ENCODE measurements at regions not wholly inside any gene's neighbourhood (a gene's known extent, or its start where the extent isn't known, plus 50 kb on each side); places are given as distances from the start of the nearest gene placed in this dataset.

DNA sequence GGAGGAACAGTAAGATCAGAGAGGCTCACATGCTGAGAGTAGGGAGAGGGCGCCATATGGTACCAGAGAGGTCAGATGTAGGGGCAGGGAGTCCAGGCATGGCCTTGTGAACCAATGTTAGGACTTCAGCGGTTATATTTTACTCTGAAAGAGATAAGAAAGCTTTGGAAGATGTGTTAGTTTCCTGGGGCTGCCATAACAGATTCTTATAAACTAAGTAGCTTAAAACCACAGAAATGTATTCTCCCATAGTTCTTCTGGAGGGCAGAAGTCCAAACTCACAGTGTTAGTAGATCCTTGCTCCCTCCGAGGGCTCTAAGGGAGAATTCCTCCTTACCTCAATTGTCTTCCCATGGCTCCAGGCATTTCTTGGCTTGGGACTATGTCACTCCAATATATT is 502.5 kb upstream of the ADGRL2 start:
- H3K4me3 ChIP-seq, result no peak overlapping the region
- H3K9me3 ChIP-seq, result no peaks in the 10 kb centered on the region
- intact Hi-C loops (cut with DNase I), result no loop called here
- no peak overlapping the region for H3K27ac ChIP-seq
- H3K36me3 ChIP-seq, result no peaks in the 10 kb centered on the region
- DNase-seq (no peak), ATAC-seq (no peak)
- H3K4me1 ChIP-seq, result no peaks in the 10 kb centered on the region
- TF ChIP-seq, protein P1, sequence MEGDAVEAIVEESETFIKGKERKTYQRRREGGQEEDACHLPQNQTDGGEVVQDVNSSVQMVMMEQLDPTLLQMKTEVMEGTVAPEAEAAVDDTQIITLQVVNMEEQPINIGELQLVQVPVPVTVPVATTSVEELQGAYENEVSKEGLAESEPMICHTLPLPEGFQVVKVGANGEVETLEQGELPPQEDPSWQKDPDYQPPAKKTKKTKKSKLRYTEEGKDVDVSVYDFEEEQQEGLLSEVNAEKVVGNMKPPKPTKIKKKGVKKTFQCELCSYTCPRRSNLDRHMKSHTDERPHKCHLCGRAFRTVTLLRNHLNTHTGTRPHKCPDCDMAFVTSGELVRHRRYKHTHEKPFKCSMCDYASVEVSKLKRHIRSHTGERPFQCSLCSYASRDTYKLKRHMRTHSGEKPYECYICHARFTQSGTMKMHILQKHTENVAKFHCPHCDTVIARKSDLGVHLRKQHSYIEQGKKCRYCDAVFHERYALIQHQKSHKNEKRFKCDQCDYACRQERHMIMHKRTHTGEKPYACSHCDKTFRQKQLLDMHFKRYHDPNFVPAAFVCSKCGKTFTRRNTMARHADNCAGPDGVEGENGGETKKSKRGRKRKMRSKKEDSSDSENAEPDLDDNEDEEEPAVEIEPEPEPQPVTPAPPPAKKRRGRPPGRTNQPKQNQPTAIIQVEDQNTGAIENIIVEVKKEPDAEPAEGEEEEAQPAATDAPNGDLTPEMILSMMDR (IDR thresholded peaks at IDR 0.05), result no peak
- no peaks in the 10 kb centered on the region for H3K27me3 ChIP-seq

DNA sequence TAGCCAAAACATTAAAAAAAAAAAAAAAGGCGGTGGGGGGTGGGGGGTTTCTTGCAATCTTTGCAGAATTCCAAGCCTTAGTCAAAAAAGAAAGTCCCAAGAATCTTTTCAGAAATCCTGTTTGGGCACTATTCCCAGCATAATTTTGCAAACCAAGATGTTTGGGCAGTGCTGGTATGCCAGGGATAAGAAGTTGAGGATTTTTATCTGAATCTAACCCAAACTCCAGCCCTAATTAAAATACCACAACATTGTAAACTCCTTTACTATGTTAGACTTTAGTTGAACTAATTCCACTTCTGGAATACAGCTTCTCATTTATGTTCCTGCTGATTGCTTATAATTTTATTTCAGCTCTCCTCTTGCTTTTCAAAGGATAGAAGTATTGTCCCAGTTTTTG is 504.1 kb upstream of the ADGRL2 start:
- no peaks in the 10 kb centered on the region for H3K4me1 ChIP-seq
- TF ChIP-seq, protein P1 (IDR thresholded peaks at IDR 0.05), result no peak
- ATAC-seq (no peak), DNase-seq (no peak)
- no peak overlapping the region for H3K27ac ChIP-seq
- H3K27me3 ChIP-seq, result no peaks in the 10 kb centered on the region
- no peaks in the 10 kb centered on the region for H3K9me3 ChIP-seq
- intact Hi-C loops (cut with DNase I), result no loop called here
- no peaks in the 10 kb centered on the region for H3K36me3 ChIP-seq
- H3K4me3 ChIP-seq, result no peak overlapping the region

DNA sequence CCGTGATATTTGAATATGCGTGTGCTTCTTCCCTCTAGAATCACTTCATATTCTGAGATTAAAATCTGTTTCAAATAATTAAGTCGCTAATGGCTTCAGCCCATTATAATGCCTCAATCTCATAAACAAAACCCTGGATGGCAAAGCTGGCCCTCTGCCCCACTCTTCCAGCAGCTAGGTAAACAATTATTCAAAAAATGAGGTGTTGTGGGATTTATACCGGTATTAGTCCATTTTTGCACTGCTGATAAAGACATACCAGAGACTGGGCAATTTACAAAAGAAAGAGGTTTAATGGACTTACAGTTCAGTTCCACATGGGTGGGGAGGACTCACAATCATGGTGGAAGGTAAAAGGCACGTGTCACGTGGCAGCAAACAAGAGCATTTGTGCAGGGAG is 510.4 kb upstream of the ADGRL2 start:
- DNase-seq (no peak), ATAC-seq (no peak)
- Histone ChIP-seq H3K27ac (no peak overlapping the region), H3K4me1 (no peaks in the 10 kb centered on the region), H3K9me3 (no peaks in the 10 kb centered on the region), H3K36me3 (no peaks in the 10 kb centered on the region), H3K4me3 (no peak overlapping the region), H3K27me3 (no peaks in the 10 kb centered on the region)
- TF ChIP-seq, protein P1 (IDR thresholded peaks at IDR 0.05), result no peak
- intact Hi-C loops (cut with DNase I), result no loop called here

DNA sequence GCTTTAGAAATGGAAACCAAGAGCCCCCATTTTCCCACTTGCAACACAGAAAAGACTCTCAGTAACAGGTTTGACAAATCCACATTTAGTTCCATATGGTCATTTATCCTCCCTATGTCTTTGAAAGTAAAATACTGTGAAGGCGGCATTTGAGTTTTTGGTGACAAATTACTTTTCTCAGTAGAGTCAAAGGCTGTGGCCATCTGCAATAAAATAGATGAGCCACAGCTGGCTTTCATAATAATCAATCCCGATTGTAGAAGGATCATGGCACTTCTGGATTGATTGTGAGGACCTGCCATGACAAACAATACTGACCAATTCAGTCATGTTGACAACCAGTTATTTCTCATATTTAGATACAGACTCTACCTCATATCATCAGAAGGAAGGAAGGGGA is 512.0 kb upstream of the ADGRL2 start:
- no peak for DNase-seq
- TF ChIP-seq, protein P1 (IDR thresholded peaks at IDR 0.05), result no peak
- H3K36me3 ChIP-seq, result no peaks in the 10 kb centered on the region

DNA sequence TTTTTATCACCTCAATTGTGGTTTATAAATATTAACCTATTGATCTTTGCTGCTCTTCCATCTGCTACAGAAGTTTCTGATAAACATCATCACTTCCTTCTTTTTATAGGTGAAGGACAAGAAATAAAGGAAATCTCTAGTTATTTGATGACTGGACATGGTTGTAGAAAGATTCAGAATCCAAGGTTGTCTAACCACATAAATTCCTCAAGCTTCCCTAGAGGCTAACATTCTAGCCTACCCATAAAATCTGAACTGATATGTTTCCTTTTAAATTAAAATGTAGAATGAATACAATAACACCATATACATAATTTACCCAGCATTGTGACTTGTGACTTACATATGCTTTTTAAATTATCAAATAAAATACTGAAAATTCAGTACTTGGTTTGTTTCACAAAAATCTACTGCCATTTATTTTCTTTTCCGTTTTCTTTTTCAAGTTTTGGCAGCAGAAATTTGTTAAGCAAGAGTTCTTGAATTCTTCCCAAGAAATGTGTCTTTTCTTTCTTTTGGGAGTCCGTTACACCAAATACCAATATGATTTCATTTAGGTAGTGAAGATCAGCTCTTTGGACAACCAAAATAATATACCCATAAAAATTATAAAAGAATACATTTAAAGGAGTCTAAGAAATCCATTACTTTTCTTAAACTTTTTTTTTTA is 513.2 kb upstream of the ADGRL2 start:
- H3K36me3 ChIP-seq, result no peaks in the 10 kb centered on the region
- H3K4me1 ChIP-seq, result no peaks in the 10 kb centered on the region
- H3K4me3 ChIP-seq, result no peak overlapping the region
- no peaks in the 10 kb centered on the region for H3K27me3 ChIP-seq
- TF ChIP-seq, protein P1 (IDR thresholded peaks at IDR 0.05), result no peak
- ATAC-seq, result no peak
- no peak overlapping the region for H3K27ac ChIP-seq
- H3K9me3 ChIP-seq, result no peaks in the 10 kb centered on the region
- DNase-seq, result no peak
- intact Hi-C loops (cut with DNase I), result no loop called here

More for the DNA sequence above, 512.0 kb upstream of the ADGRL2 start:
- H3K9me3 ChIP-seq, result no peaks in the 10 kb centered on the region
- H3K4me3 ChIP-seq, result no peak overlapping the region
- intact Hi-C loops (cut with DNase I), result no loop called here
- no peak overlapping the region for H3K27ac ChIP-seq
- no peaks in the 10 kb centered on the region for H3K4me1 ChIP-seq
- ATAC-seq, result no peak
- no peaks in the 10 kb centered on the region for H3K27me3 ChIP-seq

DNA sequence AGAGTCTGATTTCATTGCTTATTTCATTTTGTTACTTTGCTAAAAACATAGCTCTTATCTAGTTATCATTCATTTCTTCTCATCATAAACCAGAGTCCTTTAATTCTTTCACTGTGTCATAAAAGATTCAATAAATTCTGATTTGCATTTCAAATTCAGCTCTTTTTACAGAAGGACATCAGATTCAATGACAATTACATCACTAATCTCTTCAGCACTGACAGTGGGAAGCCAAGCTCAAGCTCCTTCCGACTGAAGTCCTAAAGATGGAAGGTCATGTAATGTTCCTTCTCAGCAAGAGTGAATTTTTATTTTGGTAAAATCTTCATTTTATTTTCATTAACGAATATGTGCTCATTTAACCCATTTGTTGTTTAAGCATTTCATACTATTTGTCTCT is 530.7 kb upstream of the ADGRL2 start:
- Histone ChIP-seq H3K4me1 (no peaks in the 10 kb centered on the region), H3K27me3 (no peaks in the 10 kb centered on the region), H3K27ac (no peak overlapping the region), H3K4me3 (no peak overlapping the region), H3K36me3 (no peaks in the 10 kb centered on the region), H3K9me3 (no peaks in the 10 kb centered on the region)
- no peak for ATAC-seq
- intact Hi-C loops (cut with DNase I), result no loop called here
- DNase-seq, result no peak
- TF ChIP-seq, protein P1 (IDR thresholded peaks at IDR 0.05), result no peak
